HPDE6-E6E7 (cell line): ENCODE measurements at regions not wholly inside any gene's neighbourhood (a gene's known extent, or its start where the extent isn't known, plus 50 kb on each side); places are given as distances from the start of the nearest gene placed in this dataset.

Experiments used
- DNase-seq: peaks from one replicate; pipeline ENCODE4 v3.0.0; 2011; ENCODE audit warnings: missing footprints; ENCODE audit errors: extremely low spot score

GRCh38 chr21:41689289-41689583 lies 77.6 kb downstream of the RIPK4 start:
- DNase-seq = no peak

GRCh38 chr21:41687633-41688032 lies 79.2 kb downstream of the RIPK4 start:
- no peak for DNase-seq

- no peak for DNase-seq
These were observed 80.2 kb downstream of the RIPK4 start for GRCh38 chr21:41686664-41687063.

GRCh38 chr21:41685511-41686149 lies 81.2 kb downstream of the RIPK4 start:
- DNase-seq = no peak

- no peak for DNase-seq
These were observed 82.2 kb downstream of the RIPK4 start for GRCh38 chr21:41684381-41685245.

- no peak for DNase-seq
These were observed 83.0 kb downstream of the RIPK4 start for GRCh38 chr21:41683815-41684214.

- no peak for DNase-seq
These were observed 84.1 kb downstream of the RIPK4 start for GRCh38 chr21:41682719-41683179.

GRCh38 chr21:41681939-41682718 lies 84.7 kb downstream of the RIPK4 start:
- DNase-seq = no peak

- DNase-seq = no peak
These were observed 85.5 kb downstream of the RIPK4 start for GRCh38 chr21:41681348-41681801.

- DNase-seq = no peak
These were observed 86.2 kb downstream of the RIPK4 start for GRCh38 chr21:41680444-41681347.

- DNase-seq = peak; percentile 95
These were observed 87.9 kb downstream of the RIPK4 start for GRCh38 chr21:41678924-41679318.

GRCh38 chr21:41678016-41678923 lies 88.6 kb downstream of the RIPK4 start:
- DNase-seq = peak; percentile 80

- no peak for DNase-seq
These were observed 89.2 kb downstream of the RIPK4 start for GRCh38 chr21:41677671-41678015.

GRCh38 chr21:41676198-41676597 lies 90.7 kb downstream of the RIPK4 start:
- DNase-seq = no peak

- no peak for DNase-seq
These were observed 91.3 kb downstream of the RIPK4 start for GRCh38 chr21:41675574-41675973.

- no peak for DNase-seq
These were observed 92.5 kb downstream of the RIPK4 start for GRCh38 chr21:41674402-41674801.

- DNase-seq = no peak
These were observed 93.1 kb downstream of the RIPK4 start for GRCh38 chr21:41673596-41674335.

- no peak for DNase-seq
These were observed 93.8 kb downstream of the RIPK4 start for GRCh38 chr21:41673071-41673470.

GRCh38 chr21:41672543-41672915 lies 94.3 kb downstream of the RIPK4 start:
- DNase-seq = no peak
